ENCODE measurements at regions not wholly inside any gene's neighbourhood (a gene's known extent, or its start where the extent isn't known, plus 50 kb on each side); places are given as distances from the start of the nearest gene placed in this dataset.

DNA sequence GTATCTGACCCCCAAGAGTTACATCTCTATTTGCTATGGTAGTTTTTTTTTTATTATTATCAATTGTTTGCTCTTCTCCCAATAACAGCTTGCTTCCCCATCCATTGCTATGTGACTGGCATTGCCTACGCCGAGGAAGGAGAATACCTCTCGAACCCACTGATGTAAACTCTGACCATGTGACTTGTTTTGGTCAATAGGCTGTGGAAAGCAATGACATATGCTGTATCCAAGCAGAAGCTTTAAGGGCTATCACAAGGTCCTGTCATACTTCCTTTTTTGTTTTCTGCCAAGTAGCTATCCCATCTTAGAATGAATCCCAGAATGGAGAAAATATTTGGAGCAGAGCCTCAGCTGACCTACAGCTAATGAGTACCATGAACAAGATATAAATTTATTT is 111.0 kb upstream of the FRMD4B start:
- TF ChIP-seq POLR2AphosphoS5 (IDR thresholded peaks at IDR 0.05) (no peak), POLR2A (IDR thresholded peaks at IDR 0.05) (no peak), EP300 (IDR thresholded peaks at IDR 0.05; ENCODE audit: low read depth) (no peak), CTCF (IDR thresholded peaks at IDR 0.05) (no peak)
- WGBS, 2 donors (ENCODE audit: low coverage in 1 of 2): 83 to 91% methylated on average over 3 of the region's 3 CpGs
- Histone ChIP-seq H3K4me3 (no peak overlapping the region), H3K27me3 (no peaks in the 10 kb centered on the region), H3K36me3 (no peaks in the 10 kb centered on the region), H3K9me3 (no peaks in the 10 kb centered on the region), H3K4me1 (no peaks in the 10 kb centered on the region), H3K27ac (no peak overlapping the region)
- in situ Hi-C loops (cut with MboI; ENCODE audit: low pct_ligation_motif_present in 1 of 4, low pct_unique_long_range_greater_than_20kb in 1 of 4, low sequenced_read_pairs in 3 of 4): no loop called here
- no peak for DNase-seq
- intact Hi-C loops (cut with DNase I; ENCODE audit: low total_unique reads): no loop called here

DNA sequence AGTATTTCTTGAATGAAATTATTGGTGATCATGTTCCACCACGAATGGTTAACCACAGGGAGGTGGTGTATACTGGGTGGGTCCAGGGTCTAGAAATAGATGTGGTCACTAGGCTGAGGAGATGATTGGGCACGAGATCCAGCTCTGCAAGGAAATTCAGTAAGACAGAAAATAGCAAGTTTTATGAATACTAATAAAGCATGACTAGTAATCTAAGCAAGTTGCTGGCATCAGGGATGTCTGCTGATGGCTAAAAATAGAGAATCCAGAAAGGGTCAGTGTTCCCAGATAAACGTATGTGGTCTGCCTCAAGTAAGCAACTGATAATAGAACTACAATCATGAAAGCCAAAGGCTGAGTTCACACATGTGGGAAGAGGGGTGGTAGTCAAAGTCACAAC is 108.3 kb upstream of the FRMD4B start:
- DNase-seq: no peak
- no peaks in the 10 kb centered on the region for H3K36me3 ChIP-seq
- in situ Hi-C loops (cut with MboI; ENCODE audit: low pct_ligation_motif_present in 1 of 4, low pct_unique_long_range_greater_than_20kb in 1 of 4, low sequenced_read_pairs in 3 of 4) (no loop called here), intact Hi-C loops (cut with DNase I; ENCODE audit: low total_unique reads) (no loop called here)
- no peak overlapping the region for H3K4me3 ChIP-seq
- no peak overlapping the region for H3K27ac ChIP-seq
- WGBS, 2 donors (ENCODE audit: low coverage in 1 of 2): 31 to 60% methylated on average over 1 to 3 of the region's 3 CpGs
- no peaks in the 10 kb centered on the region for H3K9me3 ChIP-seq
- H3K4me1 ChIP-seq: no peaks in the 10 kb centered on the region
- TF ChIP-seq POLR2A (IDR thresholded peaks at IDR 0.05): no peak
- no peak for TF ChIP-seq EP300 (IDR thresholded peaks at IDR 0.05; ENCODE audit: low read depth)
- TF ChIP-seq POLR2AphosphoS5 (IDR thresholded peaks at IDR 0.05): no peak
- no peak for TF ChIP-seq CTCF (IDR thresholded peaks at IDR 0.05)
- no peaks in the 10 kb centered on the region for H3K27me3 ChIP-seq

DNA sequence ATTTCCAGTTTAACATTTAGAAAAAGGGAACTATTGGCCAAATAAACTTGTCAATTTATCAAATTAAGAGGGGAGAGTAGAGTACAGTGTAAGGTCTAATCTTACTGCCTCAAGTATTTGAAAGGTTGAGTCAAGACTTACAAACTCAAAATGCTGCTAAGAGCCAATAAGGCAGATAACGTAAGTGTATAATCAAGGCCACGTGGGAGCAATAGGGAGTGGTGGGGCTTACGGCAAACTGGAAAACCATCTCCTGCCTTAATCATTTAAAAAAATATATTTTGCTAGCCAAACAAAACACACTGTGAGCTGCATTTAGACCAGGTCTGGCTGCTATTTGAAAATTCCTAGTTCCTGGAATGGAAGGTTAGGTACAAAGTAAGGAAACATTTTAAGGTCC is 107.3 kb upstream of the FRMD4B start:
- in situ Hi-C loops (cut with MboI; ENCODE audit: low pct_ligation_motif_present in 1 of 4, low pct_unique_long_range_greater_than_20kb in 1 of 4, low sequenced_read_pairs in 3 of 4): no loop called here
- H3K36me3 ChIP-seq: no peaks in the 10 kb centered on the region
- no peak for TF ChIP-seq CTCF (IDR thresholded peaks at IDR 0.05)
- no peak for TF ChIP-seq EP300 (IDR thresholded peaks at IDR 0.05; ENCODE audit: low read depth)
- no peak for TF ChIP-seq POLR2AphosphoS5 (IDR thresholded peaks at IDR 0.05)
- TF ChIP-seq POLR2A (IDR thresholded peaks at IDR 0.05): no peak
- 89 to 91% methylated on average over 3 of the region's 3 CpGs for WGBS, 2 donors (ENCODE audit: low coverage in 1 of 2)
- DNase-seq: no peak
- H3K27ac ChIP-seq: no peak overlapping the region
- no peaks in the 10 kb centered on the region for H3K9me3 ChIP-seq
- no peaks in the 10 kb centered on the region for H3K4me1 ChIP-seq
- intact Hi-C loops (cut with DNase I; ENCODE audit: low total_unique reads): no loop called here
- no peak overlapping the region for H3K4me3 ChIP-seq
- no peaks in the 10 kb centered on the region for H3K27me3 ChIP-seq

- no peak for TF ChIP-seq POLR2A (IDR thresholded peaks at IDR 0.05)
- no peak for TF ChIP-seq CTCF (IDR thresholded peaks at IDR 0.05)
- no peak for TF ChIP-seq POLR2AphosphoS5 (IDR thresholded peaks at IDR 0.05)
- TF ChIP-seq EP300 (IDR thresholded peaks at IDR 0.05; ENCODE audit: low read depth): no peak
- H3K27me3 ChIP-seq: no peaks in the 10 kb centered on the region
- H3K27ac ChIP-seq: no peak overlapping the region
- no peaks in the 10 kb centered on the region for H3K4me1 ChIP-seq
- WGBS, 2 donors (ENCODE audit: low coverage in 1 of 2): 85 to 90% methylated on average over 2 to 6 of the region's 6 CpGs
- no peaks in the 10 kb centered on the region for H3K36me3 ChIP-seq
- no peaks in the 10 kb centered on the region for H3K9me3 ChIP-seq
- DNase-seq: no peak
- intact Hi-C loops (cut with DNase I; ENCODE audit: low total_unique reads): no loop called here
- H3K4me3 ChIP-seq: no peak overlapping the region
- in situ Hi-C loops (cut with MboI; ENCODE audit: low pct_ligation_motif_present in 1 of 4, low pct_unique_long_range_greater_than_20kb in 1 of 4, low sequenced_read_pairs in 3 of 4): no loop called here
Measured at GRCh38 chr3:69491975-69492374, 106.1 kb upstream of the FRMD4B start.

Data from transverse colon (tissue), 4 donors.